Astrocyte (in vitro differentiated cells and primary cell): ENCODE measurements at regions not wholly inside any gene's neighbourhood (a gene's known extent, or its start where the extent isn't known, plus 50 kb on each side); places are given as distances from the start of the nearest gene placed in this dataset.

Experiments used
- DNase-seq: peaks from one replicate; pipeline ENCODE4 v3.0.0-alpha.2; 2010; ENCODE audit warnings: low read depth
- FAIRE-seq: peaks from 2 replicates; lab custom pipeline; 2011; peaks lifted over from hg19 to GRCh38; lab: Jason Lieb, UNC
- H2AFZ ChIP-seq: 2 replicates; pipeline ENCODE4 v1.6.0; 2012; ENCODE audit warnings: low read depth, low read length, inconsistent platforms
- H3K27ac ChIP-seq: 2 replicates; pipeline ENCODE4 v1.5.1; 2011; ENCODE audit warnings: low read depth, low read length, inconsistent platforms
- H3K27me3 ChIP-seq: 2 replicates; pipeline ENCODE4 v1.6.0; 2011; ENCODE audit warnings: low read length, inconsistent platforms; ENCODE audit not compliant: insufficient read depth
- H3K36me3 ChIP-seq: 2 replicates; pipeline ENCODE4 v1.5.1; 2011; ENCODE audit warnings: low read length, inconsistent platforms; ENCODE audit not compliant: insufficient read depth
- H3K4me1 ChIP-seq: 2 replicates; pipeline ENCODE4 v1.5.1; 2011; ENCODE audit warnings: low read length, inconsistent platforms; ENCODE audit not compliant: insufficient read depth
- H3K4me2 ChIP-seq: 2 replicates; pipeline ENCODE4 v1.6.0; 2012; ENCODE audit warnings: low read length, inconsistent platforms
- H3K4me3 ChIP-seq: 2 replicates; pipeline ENCODE4 v1.5.1; 2011; ENCODE audit warnings: low read depth, mild to moderate bottlenecking, low read length, inconsistent platforms; ENCODE audit not compliant: insufficient read depth
- H3K79me2 ChIP-seq: 2 replicates; pipeline ENCODE4 v1.6.0; 2012; ENCODE audit warnings: mild to moderate bottlenecking, low read length, inconsistent platforms; ENCODE audit not compliant: insufficient read depth
- H3K9ac ChIP-seq: 2 replicates; pipeline ENCODE4 v1.6.0; 2012; ENCODE audit warnings: mild to moderate bottlenecking, low read length, inconsistent platforms
- H3K9me3 ChIP-seq: 2 replicates; pipeline ENCODE4 v1.5.1; 2012; ENCODE audit warnings: low read depth, mild to moderate bottlenecking, low read length, inconsistent platforms; ENCODE audit not compliant: insufficient read depth
- H4K20me1 ChIP-seq: 2 replicates; pipeline ENCODE4 v1.6.0; 2012; ENCODE audit warnings: low read length, inconsistent platforms; ENCODE audit not compliant: insufficient read depth
- H3K27ac Mint-ChIP-seq: one replicate; pipeline ENCODE4 v1.8.0; 2021; ENCODE audit warnings: mild to moderate bottlenecking, mixed read lengths; ENCODE audit not compliant: unreplicated experiment
- H3K27me3 Mint-ChIP-seq: one replicate; pipeline ENCODE4 v1.8.0; 2021; ENCODE audit warnings: low read depth, mixed read lengths; ENCODE audit not compliant: unreplicated experiment
- H3K36me3 Mint-ChIP-seq: one replicate; pipeline ENCODE4 v1.8.0; 2021; ENCODE audit warnings: low read depth, mixed read lengths; ENCODE audit not compliant: unreplicated experiment
- H3K4me1 Mint-ChIP-seq: one replicate; pipeline ENCODE4 v1.8.0; 2021; ENCODE audit warnings: low read depth, mixed read lengths; ENCODE audit not compliant: unreplicated experiment
- H3K4me3 Mint-ChIP-seq: one replicate; pipeline ENCODE4 v1.8.0; 2021; ENCODE audit warnings: mild to moderate bottlenecking, moderate library complexity, mixed read lengths; ENCODE audit not compliant: unreplicated experiment
- H3K9me3 Mint-ChIP-seq: one replicate; pipeline ENCODE4 v1.8.0; 2021; ENCODE audit warnings: mild to moderate bottlenecking, mixed read lengths; ENCODE audit not compliant: unreplicated experiment
- EZH2 ChIP-seq: IDR thresholded peaks from 2 replicates; pipeline ENCODE4 v1.6.1; 2012; ENCODE audit warnings: mild to moderate bottlenecking, low read length, inconsistent platforms; ENCODE audit not compliant: insufficient read depth
- TF ChIP-seq, protein P1 (sequence below): IDR thresholded peaks from 2 replicates; pipeline ENCODE4 v1.5.1; 2011; ENCODE audit warnings: low read depth, mild to moderate bottlenecking, inconsistent platforms, low read length, moderate library complexity; ENCODE audit not compliant: insufficient read depth

DNA sequence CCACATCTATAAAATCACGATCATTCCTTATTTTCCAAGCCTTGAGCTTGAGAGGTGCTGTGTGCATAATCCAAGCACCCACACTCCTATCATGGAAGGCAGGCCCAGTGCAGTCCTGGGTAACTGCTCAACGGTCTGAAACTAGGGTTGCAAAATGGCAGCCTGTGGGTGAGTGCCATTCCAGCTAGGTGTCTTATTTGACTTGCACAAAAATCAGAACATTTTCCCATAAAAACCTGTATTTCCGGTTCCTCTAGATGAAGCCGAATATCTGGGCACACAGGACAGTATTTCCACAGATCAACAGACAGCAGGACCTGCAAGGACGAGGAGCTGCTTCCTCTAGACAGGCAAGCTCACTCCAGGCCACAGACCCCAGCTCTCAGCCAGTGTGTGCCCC is 588.8 kb downstream of the BNC2 start:
- no peak overlapping the region for H3K27ac Mint-ChIP-seq
- H2AFZ ChIP-seq: no peak overlapping the region
- DNase-seq: no peak
- H3K27me3 ChIP-seq: no peaks in the 10 kb centered on the region
- peaks cover 8% of the 10 kb centered on the region for H3K9me3 Mint-ChIP-seq
- no peaks in the 10 kb centered on the region for H4K20me1 ChIP-seq
- no peaks in the 10 kb centered on the region for H3K36me3 ChIP-seq
- no peaks in the 10 kb centered on the region for H3K9me3 ChIP-seq
- H3K79me2 ChIP-seq: no peaks in the 10 kb centered on the region
- H3K36me3 Mint-ChIP-seq: no peaks in the 10 kb centered on the region
- no peak for FAIRE-seq
- H3K4me1 ChIP-seq: no peaks in the 10 kb centered on the region
- H3K4me3 Mint-ChIP-seq: no peak overlapping the region
- no peaks in the 10 kb centered on the region for H3K4me1 Mint-ChIP-seq
- no peak overlapping the region for H3K4me3 ChIP-seq
- H3K27ac ChIP-seq: no peak overlapping the region
- H3K27me3 Mint-ChIP-seq: peaks cover 17% of the 10 kb centered on the region
- TF ChIP-seq, protein P1, sequence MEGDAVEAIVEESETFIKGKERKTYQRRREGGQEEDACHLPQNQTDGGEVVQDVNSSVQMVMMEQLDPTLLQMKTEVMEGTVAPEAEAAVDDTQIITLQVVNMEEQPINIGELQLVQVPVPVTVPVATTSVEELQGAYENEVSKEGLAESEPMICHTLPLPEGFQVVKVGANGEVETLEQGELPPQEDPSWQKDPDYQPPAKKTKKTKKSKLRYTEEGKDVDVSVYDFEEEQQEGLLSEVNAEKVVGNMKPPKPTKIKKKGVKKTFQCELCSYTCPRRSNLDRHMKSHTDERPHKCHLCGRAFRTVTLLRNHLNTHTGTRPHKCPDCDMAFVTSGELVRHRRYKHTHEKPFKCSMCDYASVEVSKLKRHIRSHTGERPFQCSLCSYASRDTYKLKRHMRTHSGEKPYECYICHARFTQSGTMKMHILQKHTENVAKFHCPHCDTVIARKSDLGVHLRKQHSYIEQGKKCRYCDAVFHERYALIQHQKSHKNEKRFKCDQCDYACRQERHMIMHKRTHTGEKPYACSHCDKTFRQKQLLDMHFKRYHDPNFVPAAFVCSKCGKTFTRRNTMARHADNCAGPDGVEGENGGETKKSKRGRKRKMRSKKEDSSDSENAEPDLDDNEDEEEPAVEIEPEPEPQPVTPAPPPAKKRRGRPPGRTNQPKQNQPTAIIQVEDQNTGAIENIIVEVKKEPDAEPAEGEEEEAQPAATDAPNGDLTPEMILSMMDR: no peak
- no peak for TF ChIP-seq EZH2
- no peak overlapping the region for H3K4me2 ChIP-seq
- H3K9ac ChIP-seq: no peak overlapping the region

DNA sequence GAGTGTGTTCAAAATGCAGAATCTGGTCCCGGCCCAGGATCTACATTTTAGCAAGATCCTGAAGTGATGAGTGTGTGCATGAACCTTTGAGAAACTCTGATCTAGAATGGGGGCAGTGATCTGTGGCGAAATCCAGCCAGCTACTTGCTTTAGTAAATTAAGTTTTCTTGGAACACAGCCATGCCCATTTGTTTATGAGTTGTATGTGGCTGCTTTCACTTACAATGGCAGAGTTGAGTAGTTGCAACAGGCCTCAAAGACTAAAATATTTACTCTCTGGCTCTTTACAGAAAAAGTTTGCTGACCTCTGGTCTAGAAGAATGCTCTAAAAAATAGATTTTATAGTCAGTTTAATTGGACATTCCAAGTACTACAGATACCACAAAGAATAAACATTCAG is 588.3 kb downstream of the BNC2 start:
- FAIRE-seq (no peak), DNase-seq (peak; percentile 23)
- H3K27ac ChIP-seq: no peak overlapping the region
- H3K27me3 ChIP-seq: no peaks in the 10 kb centered on the region
- H3K4me1 ChIP-seq: no peaks in the 10 kb centered on the region
- Mint-ChIP-seq H3K9me3 (peaks cover 8% of the 10 kb centered on the region), H3K36me3 (no peaks in the 10 kb centered on the region), H3K4me3 (no peak overlapping the region), H3K27me3 (peaks cover 17% of the 10 kb centered on the region), H3K4me1 (no peaks in the 10 kb centered on the region), H3K27ac (no peak overlapping the region)
- H3K4me3 ChIP-seq: no peak overlapping the region
- TF ChIP-seq EZH2: no peak
- TF ChIP-seq, protein P1: no peak
- no peaks in the 10 kb centered on the region for H3K9me3 ChIP-seq
- H2AFZ ChIP-seq: no peak overlapping the region
- H3K79me2 ChIP-seq: no peaks in the 10 kb centered on the region
- no peaks in the 10 kb centered on the region for H3K36me3 ChIP-seq
- no peaks in the 10 kb centered on the region for H4K20me1 ChIP-seq
- no peak overlapping the region for H3K4me2 ChIP-seq
- H3K9ac ChIP-seq: no peak overlapping the region

DNA sequence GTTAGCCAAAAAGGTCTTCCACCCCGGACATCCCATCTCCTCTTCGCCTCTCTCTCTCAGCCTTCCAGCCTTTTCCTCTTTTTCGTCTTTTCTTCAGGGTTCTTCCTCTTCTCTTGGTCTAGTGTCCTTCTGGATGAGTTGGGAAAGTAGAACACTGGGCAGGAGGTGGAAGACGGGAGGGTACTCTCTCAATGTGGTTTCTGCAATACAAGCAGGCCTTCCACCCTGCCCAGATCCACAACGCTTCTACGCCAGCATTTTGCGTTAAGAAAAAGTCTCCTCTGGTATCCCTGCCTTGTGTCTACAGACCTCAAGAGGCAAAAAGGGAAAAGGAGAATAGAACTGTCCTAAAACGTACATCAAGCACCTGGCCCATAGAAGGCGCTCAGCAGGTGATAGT is 587.8 kb downstream of the BNC2 start:
- no peaks in the 10 kb centered on the region for H4K20me1 ChIP-seq
- Mint-ChIP-seq H3K9me3 (peaks cover 8% of the 10 kb centered on the region), H3K27ac (no peak overlapping the region), H3K27me3 (peaks cover 17% of the 10 kb centered on the region), H3K4me3 (no peak overlapping the region), H3K36me3 (no peaks in the 10 kb centered on the region), H3K4me1 (no peaks in the 10 kb centered on the region)
- H3K27ac ChIP-seq: no peak overlapping the region
- no peak overlapping the region for H3K9ac ChIP-seq
- no peaks in the 10 kb centered on the region for H3K27me3 ChIP-seq
- H2AFZ ChIP-seq: no peak overlapping the region
- no peaks in the 10 kb centered on the region for H3K79me2 ChIP-seq
- no peak overlapping the region for H3K4me3 ChIP-seq
- no peak for TF ChIP-seq EZH2
- TF ChIP-seq, protein P1: no peak
- FAIRE-seq: no peak
- H3K36me3 ChIP-seq: no peaks in the 10 kb centered on the region
- no peak overlapping the region for H3K4me2 ChIP-seq
- no peaks in the 10 kb centered on the region for H3K9me3 ChIP-seq
- H3K4me1 ChIP-seq: no peaks in the 10 kb centered on the region
- DNase-seq: no peak
